ENCODE measurements at regions not wholly inside any gene's neighbourhood (a gene's known extent, or its start where the extent isn't known, plus 50 kb on each side); places are given as distances from the start of the nearest gene placed in this dataset.

DNA sequence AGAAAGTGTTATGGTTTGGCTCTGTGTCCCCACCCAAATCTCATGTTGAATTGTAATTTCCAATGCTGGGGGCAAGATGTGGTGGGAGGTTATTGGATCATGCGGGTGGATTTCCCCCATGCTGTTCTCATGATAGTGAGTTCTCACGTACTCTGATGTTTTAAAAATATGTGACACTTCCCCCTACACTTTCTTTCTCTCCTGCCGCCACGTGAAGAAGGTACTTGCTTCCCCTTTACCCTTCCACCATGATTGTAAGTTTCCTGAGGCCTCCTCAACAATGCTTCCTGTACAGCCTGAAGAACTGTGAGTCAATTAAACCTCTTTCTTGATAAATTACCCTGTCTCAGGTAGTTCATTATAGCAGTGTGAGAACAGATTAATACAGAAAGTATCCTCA, 150.8 kb downstream of the TMEM200A start:
- DNase-seq, result no peak
- POLR2A ChIA-PET, result no interaction called here
- CTCF ChIA-PET, result no interaction called here

DNA sequence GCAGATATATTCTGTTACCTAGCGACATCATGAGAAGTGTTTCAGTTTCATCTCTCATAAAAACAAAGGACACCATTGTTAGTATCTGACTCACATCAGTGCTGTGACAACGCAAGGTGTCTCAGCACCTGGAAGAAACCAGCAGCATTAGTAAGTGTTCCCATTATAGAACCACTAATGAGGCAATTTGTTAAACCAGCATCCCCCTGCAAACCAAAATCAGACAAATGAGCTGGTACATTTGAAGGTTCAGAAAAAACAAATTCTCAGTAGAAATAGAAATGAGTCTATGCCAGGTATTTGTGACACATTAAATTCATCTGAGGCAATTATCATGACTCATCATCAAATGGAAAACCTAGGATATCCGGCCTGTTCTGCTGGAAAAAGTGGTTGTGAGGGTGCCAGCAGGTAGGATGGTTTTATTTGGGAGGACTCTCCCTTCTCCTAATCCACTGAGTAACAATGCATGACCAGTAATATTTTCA, 151.7 kb downstream of the TMEM200A start:
- H2AFZ ChIP-seq (ENCODE audit: insufficient read depth, low read depth, low read length, poor library complexity, severe bottlenecking), result no peak overlapping the region

More for the DNA sequence above, 150.8 kb downstream of the TMEM200A start:
- no peak overlapping the region for H2AFZ ChIP-seq (ENCODE audit: insufficient read depth, low read depth, low read length, poor library complexity, severe bottlenecking)
- intact Hi-C loops (cut with micrococcal nuclease), result no loop called here
- H3K4me3 Mint-ChIP-seq, result no peak overlapping the region
- H3K27ac Mint-ChIP-seq, result no peak overlapping the region
- peaks cover 14% of the 10 kb centered on the region for H3K9me3 Mint-ChIP-seq (ENCODE audit: insufficient read depth)
- H3K4me2 ChIP-seq (replicated peaks; ENCODE audit: low read depth, low read length, poor library complexity, severe bottlenecking), result no peak overlapping the region
- H3K27me3 ChIP-seq (replicated peaks in 1 of 4; ENCODE audit: control extremely low read depth in 1 of 4, control insufficient read depth in 3 of 4, insufficient read depth in 4 of 4, low read length in 3 of 4), result no peaks in the 10 kb centered on the region
- H3K4me1 Mint-ChIP-seq, result peaks cover 44% of the 10 kb centered on the region
- 38% methylated on average over 2 of the region's 4 CpGs for WGBS (ENCODE audit: insufficient coverage)
- H3K9ac ChIP-seq (ENCODE audit: low read length), result no peak overlapping the region
- H3K79me2 ChIP-seq (ENCODE audit: control insufficient read depth, insufficient read depth, low read length), result no peaks in the 10 kb centered on the region
- H4K20me1 ChIP-seq (ENCODE audit: control insufficient read depth, insufficient read depth, low read length, poor library complexity, severe bottlenecking), result no peaks in the 10 kb centered on the region
- ATAC-seq (ENCODE audit: low read depth), result no peak
- TF ChIP-seq EZH2 (IDR thresholded peaks at IDR 0.05; ENCODE audit: borderline replicate concordance, insufficient read depth, low read depth, low read length, poor library complexity, severe bottlenecking), result no peak
- H3K9me3 ChIP-seq (ENCODE audit: control extremely low read depth in 1 of 3, control insufficient read depth in 2 of 3, insufficient read depth in 1 of 3, low read length in 2 of 3), result peaks cover 0 to 2% (median 0%) of the 10 kb centered on the region in 3 donors
- H3K4me3 ChIP-seq (ENCODE audit: control extremely low read depth in 1 of 5, extremely low read depth in 1 of 5, insufficient read depth in 1 of 5, low read depth in 2 of 5, low read length in 4 of 5), result no peak overlapping the region
- no peaks in the 10 kb centered on the region for H3K36me3 ChIP-seq (replicated peaks in 1 of 2; ENCODE audit: control extremely low read depth in 1 of 2, control insufficient read depth in 1 of 2, extremely low read depth in 1 of 2, insufficient read depth in 2 of 2, low read length in 1 of 2)
- no peaks in the 10 kb centered on the region for H3K27me3 Mint-ChIP-seq
- no peak overlapping the region for H3K27ac ChIP-seq (ENCODE audit: low read length in 2 of 2)
- H3K4me1 ChIP-seq (ENCODE audit: control insufficient read depth in 2 of 2, insufficient read depth in 2 of 2, low read length in 2 of 2), result peaks cover 17 to 28% of the 10 kb centered on the region in 2 donors

More for the DNA sequence above, 151.7 kb downstream of the TMEM200A start:
- no peaks in the 10 kb centered on the region for H3K27me3 ChIP-seq (replicated peaks in 1 of 4; ENCODE audit: control extremely low read depth in 1 of 4, control insufficient read depth in 3 of 4, insufficient read depth in 4 of 4, low read length in 3 of 4)
- peaks cover 0 to 2% (median 0%) of the 10 kb centered on the region in 3 donors for H3K9me3 ChIP-seq (ENCODE audit: control extremely low read depth in 1 of 3, control insufficient read depth in 2 of 3, insufficient read depth in 1 of 3, low read length in 2 of 3)
- H3K4me1 ChIP-seq (ENCODE audit: control insufficient read depth in 2 of 2, insufficient read depth in 2 of 2, low read length in 2 of 2), result peaks cover 15 to 23% of the 10 kb centered on the region in 2 donors
- CTCF ChIA-PET, result no interaction called here
- H3K27ac ChIP-seq (ENCODE audit: low read length in 2 of 2), result no peak overlapping the region
- ATAC-seq (ENCODE audit: low read depth) (no peak), DNase-seq (no peak)
- Mint-ChIP-seq H3K4me1 (peaks cover 38% of the 10 kb centered on the region), H3K27ac (no peak overlapping the region), H3K9me3 (ENCODE audit: insufficient read depth) (peaks cover 14% of the 10 kb centered on the region), H3K27me3 (no peaks in the 10 kb centered on the region), H3K4me3 (no peak overlapping the region)
- intact Hi-C loops (cut with micrococcal nuclease), result no loop called here
- no peaks in the 10 kb centered on the region for H4K20me1 ChIP-seq (ENCODE audit: control insufficient read depth, insufficient read depth, low read length, poor library complexity, severe bottlenecking)
- no peaks in the 10 kb centered on the region for H3K36me3 ChIP-seq (replicated peaks in 1 of 2; ENCODE audit: control extremely low read depth in 1 of 2, control insufficient read depth in 1 of 2, extremely low read depth in 1 of 2, insufficient read depth in 2 of 2, low read length in 1 of 2)
- no peak overlapping the region for H3K9ac ChIP-seq (ENCODE audit: low read length)
- no peaks in the 10 kb centered on the region for H3K79me2 ChIP-seq (ENCODE audit: control insufficient read depth, insufficient read depth, low read length)
- TF ChIP-seq CTCF (IDR thresholded peaks at IDR 0.05), result no peak
- TF ChIP-seq EZH2 (IDR thresholded peaks at IDR 0.05; ENCODE audit: borderline replicate concordance, insufficient read depth, low read depth, low read length, poor library complexity, severe bottlenecking), result no peak
- H3K4me2 ChIP-seq (replicated peaks; ENCODE audit: low read depth, low read length, poor library complexity, severe bottlenecking), result no peak overlapping the region
- POLR2A ChIA-PET, result no interaction called here
- WGBS (ENCODE audit: insufficient coverage), result 70% methylated on average over 1 of the region's 3 CpGs
- no peak overlapping the region for H3K4me3 ChIP-seq (ENCODE audit: control extremely low read depth in 1 of 5, extremely low read depth in 1 of 5, insufficient read depth in 1 of 5, low read depth in 2 of 5, low read length in 4 of 5)
